RKO (cell line): ENCODE measurements at regions not wholly inside any gene's neighbourhood (a gene's known extent, or its start where the extent isn't known, plus 50 kb on each side); places are given as distances from the start of the nearest gene placed in this dataset.
"Not testable (repeated sequence)": the region's sequence is repeated elsewhere in the genome, so short reads cannot be mapped to it uniquely, and the experiment has no call there.

ENCODE experiments used
- DNase-seq: peaks from one replicate; pipeline ENCODE4 v3.0.0-alpha.2; 2016; ENCODE audit warnings: low spot score

DNA sequence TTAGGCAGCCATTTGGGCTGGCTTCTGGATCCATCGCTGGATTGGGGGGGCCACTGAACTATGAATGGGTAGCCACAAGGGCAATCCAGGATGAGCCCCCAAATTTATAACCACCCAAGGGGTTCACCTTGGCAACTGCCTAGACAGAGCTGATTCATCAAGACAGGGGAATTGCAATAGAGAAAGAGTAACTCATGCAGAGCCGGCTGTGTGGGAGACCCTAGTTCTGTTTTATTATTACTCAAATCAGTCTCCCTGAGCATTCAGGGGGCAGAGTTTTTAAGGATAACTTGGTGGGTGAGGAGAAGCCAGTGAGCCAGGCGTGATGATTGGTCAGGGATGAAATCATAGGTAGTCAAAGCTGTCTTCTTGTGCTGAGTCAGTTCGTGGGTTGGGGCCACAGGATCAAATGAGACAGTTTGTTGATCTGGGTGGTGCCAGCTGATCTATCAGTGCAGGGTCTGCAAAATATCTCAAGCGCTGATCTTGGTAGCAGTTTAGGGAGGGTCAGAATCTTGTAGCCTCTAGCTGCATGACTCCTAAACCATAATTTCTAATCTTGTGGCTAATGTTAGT lies 57.9 kb downstream of the DNAJB9 start:
- no peak for DNase-seq

- DNase-seq, result no peak
Measured at GRCh38 chr7:108628678-108629077, 59.0 kb downstream of the DNAJB9 start.

DNA sequence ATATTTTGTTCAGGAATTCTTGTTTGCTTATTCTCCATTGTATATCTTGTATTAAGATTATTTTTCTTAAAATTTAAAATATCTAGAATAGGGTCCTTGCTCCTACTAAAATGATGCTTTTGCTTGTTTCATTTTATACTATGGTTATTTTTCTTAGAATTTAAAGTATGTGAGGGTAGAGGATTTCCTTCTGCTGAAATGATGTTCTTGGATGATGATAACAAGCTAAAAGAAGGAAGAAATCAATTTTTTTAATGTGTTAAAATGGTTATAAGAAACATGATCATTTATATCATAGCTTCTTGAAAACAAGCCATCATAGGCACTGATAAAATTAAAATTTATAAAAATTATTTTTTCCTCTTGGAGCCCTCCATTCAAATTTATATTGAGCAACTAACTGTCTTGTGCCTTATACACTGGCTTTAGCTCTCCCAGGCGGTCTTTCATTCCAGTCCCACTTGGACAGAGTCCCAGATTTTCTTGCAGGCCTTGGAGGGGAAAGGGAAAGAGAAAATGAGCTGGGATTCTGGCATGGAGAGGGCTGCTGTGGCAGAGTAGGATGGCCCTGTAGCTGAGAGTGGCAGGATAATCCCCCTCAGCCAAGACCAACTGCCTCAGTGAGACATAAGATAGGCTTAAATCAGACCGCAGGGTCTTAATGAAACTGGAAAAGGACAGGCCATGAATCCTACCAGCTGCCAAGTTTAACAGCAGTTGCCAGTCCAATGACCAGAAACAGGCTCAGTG lies 60.2 kb downstream of the DNAJB9 start:
- no peak for DNase-seq

GRCh38 chr7:108634036-108634435 lies 64.4 kb downstream of the DNAJB9 start:
- no peak for DNase-seq

DNA sequence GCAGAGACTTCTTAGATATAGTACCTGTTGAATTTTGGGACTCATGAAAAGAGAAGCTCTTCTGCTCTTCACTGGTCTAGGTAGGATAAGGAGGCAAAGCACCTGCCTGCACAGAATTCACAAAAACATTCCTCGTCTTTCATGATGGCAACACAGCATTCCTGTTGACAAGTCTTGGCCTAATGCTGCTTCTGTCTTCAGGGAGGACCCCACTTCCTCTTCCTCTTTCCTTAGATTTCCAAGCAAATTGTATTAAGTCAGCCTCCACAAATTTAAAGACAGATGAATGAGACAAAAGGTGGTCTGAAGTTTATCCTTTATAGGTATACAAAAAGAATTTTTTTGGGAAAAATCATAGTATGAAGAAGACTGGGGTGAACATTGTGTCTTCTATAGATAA lies 64.9 kb downstream of the DNAJB9 start:
- DNase-seq, result no peak

GRCh38 chr7:108637049-108637621 lies 67.5 kb downstream of the DNAJB9 start:
- DNase-seq, result no peak

- DNase-seq, result no peak
Measured at GRCh38 chr7:108642126-108642525, 72.5 kb downstream of the DNAJB9 start.

DNA sequence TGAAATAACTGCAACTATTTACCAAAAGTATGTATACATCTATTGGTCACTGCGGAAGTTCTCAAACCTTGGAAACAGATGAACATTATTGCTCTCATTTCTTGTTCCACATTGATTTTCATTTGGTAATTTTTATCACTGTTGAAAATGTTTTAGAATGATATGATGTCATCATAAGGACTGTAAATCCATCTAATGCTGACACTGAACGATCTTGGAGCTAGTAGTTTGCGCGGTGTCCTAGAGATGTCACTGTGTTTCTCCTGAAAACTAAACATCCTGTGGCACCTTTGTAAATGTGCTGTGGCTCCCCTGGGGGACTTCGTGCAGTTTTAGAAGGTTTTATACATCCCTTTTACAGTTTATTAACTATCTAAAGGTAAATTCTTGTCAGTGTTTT lies 73.5 kb downstream of the DNAJB9 start:
- DNase-seq, result no peak

GRCh38 chr7:108648989-108649388 lies 79.3 kb downstream of the DNAJB9 start:
- DNase-seq, result no peak

DNA sequence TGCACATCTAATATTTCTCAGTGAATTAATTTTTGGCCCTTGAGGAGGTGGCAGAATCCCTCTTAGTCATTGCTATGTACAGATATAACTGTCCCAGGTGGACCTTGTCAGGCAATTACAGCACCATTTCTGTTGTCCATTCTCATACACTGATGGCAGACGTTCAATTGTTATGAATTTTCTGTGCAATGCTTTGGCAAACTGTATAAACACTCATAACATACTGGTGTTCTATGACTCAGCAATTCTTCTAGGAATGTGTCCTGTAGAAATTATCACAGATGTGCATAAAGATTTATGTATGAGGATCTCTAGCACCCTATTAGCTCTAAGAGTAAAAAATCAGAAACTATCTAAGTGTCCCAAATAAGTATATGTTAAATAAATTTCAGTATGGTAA lies 80.8 kb downstream of the DNAJB9 start:
- DNase-seq, result peak; percentile 30

- DNase-seq, result no peak
Measured at GRCh38 chr7:108652886-108653285, 83.2 kb downstream of the DNAJB9 start.

DNA sequence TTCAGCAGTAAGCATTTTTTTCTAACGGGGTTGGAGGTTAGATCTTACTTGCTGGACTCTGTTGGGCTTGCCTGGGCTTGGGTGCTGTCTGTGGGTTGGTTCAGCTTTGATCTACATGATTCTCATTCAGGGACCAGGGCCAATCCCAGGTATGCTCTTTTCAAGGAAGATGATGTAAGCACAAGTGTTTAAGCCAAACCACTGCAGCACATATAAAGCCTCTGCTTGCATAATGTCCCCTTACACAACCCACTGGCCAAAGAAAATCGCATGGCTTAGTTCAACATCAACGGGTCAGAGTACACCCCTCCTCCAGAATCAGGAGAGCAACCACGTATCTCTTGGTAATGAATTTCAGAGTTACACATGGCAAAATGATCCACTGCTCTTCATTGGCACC lies 83.9 kb downstream of the DNAJB9 start:
- no peak for DNase-seq

- DNase-seq, result not testable (repeated sequence)
Measured at GRCh38 chr7:108657140-108657726, 87.6 kb downstream of the DNAJB9 start.

DNA sequence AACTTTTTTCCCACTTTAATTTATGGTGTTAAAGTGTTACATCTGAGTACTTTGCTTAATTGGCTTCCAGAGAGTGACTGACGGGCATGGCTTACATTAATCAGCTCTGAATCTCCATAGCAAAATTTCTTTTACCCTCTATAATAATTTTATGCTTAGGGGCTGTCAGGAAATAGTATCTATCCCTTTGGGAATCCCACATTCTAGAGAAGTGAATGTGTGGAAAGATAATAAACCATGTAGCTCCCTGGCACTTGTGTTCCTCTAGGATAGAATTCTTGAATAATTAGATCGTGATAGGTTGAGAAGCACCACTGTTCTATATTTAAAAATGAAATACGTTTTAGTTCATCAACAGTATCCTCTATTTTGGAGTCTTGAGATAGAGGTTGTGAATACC lies 89.6 kb downstream of the DNAJB9 start:
- no peak for DNase-seq

- DNase-seq, result no peak
Measured at GRCh38 chr7:108659867-108660266, 90.2 kb downstream of the DNAJB9 start.

- peak; percentile 38 for DNase-seq
Measured at GRCh38 chr7:108660465-108660864, 90.8 kb downstream of the DNAJB9 start.

- no peak for DNase-seq
Measured at GRCh38 chr7:108662783-108663362, 93.2 kb downstream of the DNAJB9 start.

- no peak for DNase-seq
Measured at GRCh38 chr7:108663701-108664100, 94.0 kb downstream of the DNAJB9 start.

GRCh38 chr7:108667216-108667615 lies 97.5 kb downstream of the DNAJB9 start:
- DNase-seq, result no peak

DNA sequence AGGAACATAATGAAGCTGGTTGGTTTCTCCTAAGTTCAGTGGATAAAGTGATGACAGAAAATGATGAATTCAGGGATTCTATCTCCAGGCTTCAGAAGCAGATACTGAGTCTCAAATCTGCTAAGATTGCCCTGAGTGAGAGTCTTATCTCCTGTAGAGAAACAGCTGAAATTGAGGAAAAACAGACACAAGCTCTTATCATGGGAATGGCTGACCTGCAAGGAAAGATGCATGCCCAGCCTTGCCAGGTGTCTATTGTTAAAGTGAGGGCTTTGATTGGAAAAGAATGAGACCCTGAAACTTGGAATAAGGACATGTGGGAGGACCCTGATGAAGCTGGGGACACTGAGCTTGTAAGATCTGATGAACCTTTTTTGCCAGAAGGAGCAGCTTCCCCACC lies 100.3 kb downstream of the DNAJB9 start:
- DNase-seq, result no peak

- not testable (repeated sequence) for DNase-seq
Measured at GRCh38 chr7:108673699-108674098, 104.0 kb downstream of the DNAJB9 start.

DNA sequence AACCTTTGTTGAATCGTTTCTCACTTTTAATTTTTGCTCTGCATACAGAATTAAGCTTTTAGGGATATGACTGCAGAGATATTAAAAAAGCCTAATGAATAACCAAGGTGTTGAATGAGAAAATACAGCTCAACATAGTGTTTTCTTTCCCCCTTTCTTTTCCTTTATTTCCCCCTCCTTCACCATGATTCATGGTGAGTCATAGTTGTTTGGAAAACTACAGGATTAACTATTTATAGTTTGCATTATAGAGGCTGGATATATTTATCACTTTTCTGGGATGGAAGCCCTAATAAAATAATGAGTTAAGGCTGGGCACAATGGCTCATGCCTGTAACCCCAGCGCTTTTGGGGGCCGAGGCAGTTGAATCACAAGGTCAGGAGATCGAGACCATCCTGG lies 115.0 kb downstream of the DNAJB9 start:
- DNase-seq, result no peak

DNA sequence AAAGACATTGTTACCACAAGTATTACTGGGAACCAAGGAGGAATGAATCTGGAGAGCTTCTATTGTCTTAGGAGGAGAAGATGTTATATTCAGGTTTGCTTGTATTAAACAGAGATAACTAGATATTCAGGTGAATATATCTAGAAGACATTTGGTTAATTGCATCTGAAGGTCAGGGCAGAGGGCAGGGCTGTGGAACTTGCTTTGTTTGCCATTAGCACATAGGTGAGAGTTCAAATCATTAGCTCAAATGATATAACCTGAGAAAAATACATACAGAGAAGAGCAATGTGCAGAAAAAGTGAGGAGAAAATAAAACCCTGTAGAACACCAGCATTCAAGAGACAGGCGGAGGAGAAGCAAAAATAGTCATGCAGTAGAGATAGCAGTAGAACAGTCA lies 116.8 kb downstream of the DNAJB9 start:
- DNase-seq, result no peak
